SK-N-SH (cell line): ENCODE measurements at regions not wholly inside any gene's neighbourhood (a gene's known extent, or its start where the extent isn't known, plus 50 kb on each side); places are given as distances from the start of the nearest gene placed in this dataset.

Source experiments
- CTCF ChIA-PET: fragments of 300-600, 350-600 bp; formaldehyde crosslinking; extraction: SDS; loops from one replicate; lab custom pipeline; 2021; lab: Yijun Ruan, JAX
- POLR2A ChIA-PET: fragments of 350-600 bp; sonication (Branson Sonifier 250); formaldehyde crosslinking; extraction: SDS; loops from one replicate; lab custom pipeline; 2020; ENCODE audit warnings: antibody characterized with exemption, inconsistent platforms; lab: Yijun Ruan, JAX
- DNase-seq: peaks from one replicate; pipeline ENCODE4 v3.0.0; 2012
- H2AFZ ChIP-seq: fragments of 200-600 bp; sonication (generic); 2 replicates; pipeline ENCODE4 v1.8.1; 2016; ENCODE audit warnings: antibody characterized with exemption, mild to moderate bottlenecking, low read depth
- H3F3A ChIP-seq: fragments of 200-600 bp; sonication (generic); replicated peaks from 2 replicates; pipeline ENCODE3; 2016; ENCODE audit warnings: antibody characterized with exemption, mild to moderate bottlenecking; ENCODE audit not compliant: insufficient read depth
- H3K27ac ChIP-seq, 2 experiments: fragments of 200-500 bp in 1 of 2; fragments of 200-600 bp in 1 of 2; sonication (Bioruptor generic) in 1 of 2; sonication (generic), shearing (Covaris generic) in 1 of 2; 2 replicates each; pipeline versions ENCODE4 v1.5.1 to v1.6.1; 2014 to 2016; ENCODE audit warnings: low read depth in 2 of 2, inconsistent platforms in 1 of 2, low read length in 1 of 2, mild to moderate bottlenecking in 1 of 2, mixed read lengths in 1 of 2
- H3K27me3 ChIP-seq: fragments of 200-600 bp; sonication (generic), shearing (Covaris generic); 2 replicates; pipeline ENCODE4 v1.6.1; 2016; ENCODE audit warnings: mixed run types; ENCODE audit not compliant: insufficient read depth
- H3K36me3 ChIP-seq, 2 experiments: fragments of 200-500 bp in 1 of 2; fragments of 200-600 bp in 1 of 2; sonication (Bioruptor generic) in 1 of 2; sonication (generic) in 1 of 2; replicated peaks in 1 of 2; 2 replicates each; pipeline versions ENCODE3 to v1.5.1; 2014 to 2016; ENCODE audit warnings: low read length in 1 of 2, mild to moderate bottlenecking in 1 of 2; ENCODE audit not compliant: insufficient read depth in 2 of 2, control insufficient read depth in 1 of 2
- H3K4me1 ChIP-seq, 2 experiments: fragments of 200-500 bp in 1 of 2; fragments of 200-600 bp in 1 of 2; sonication (Bioruptor generic) in 1 of 2; sonication (generic), shearing (Covaris generic) in 1 of 2; 2 replicates each; pipeline versions ENCODE4 v1.5.1 to v1.6.1; 2014 to 2016; ENCODE audit warnings: low read depth in 1 of 2, low read length in 1 of 2, mixed run types in 1 of 2; ENCODE audit not compliant: insufficient read depth in 2 of 2, control insufficient read depth in 1 of 2
- H3K4me2 ChIP-seq: fragments of 200-600 bp; sonication (generic), shearing (Covaris generic); 2 replicates; pipeline ENCODE4 v1.6.1; 2017; ENCODE audit warnings: mixed run types
- H3K4me3 ChIP-seq, 2 experiments: fragments of 200-500 bp in 1 of 2; fragments of 200-600 bp in 1 of 2; sonication (Bioruptor generic) in 1 of 2; sonication (generic), shearing (Covaris generic) in 1 of 2; 2 replicates each; pipeline versions ENCODE4 v1.5.1 to v1.8.1; 2014 to 2016; ENCODE audit warnings: low read depth in 2 of 2, inconsistent platforms in 1 of 2, low read length in 1 of 2, mild to moderate bottlenecking in 1 of 2, mixed read lengths in 1 of 2, moderate library complexity in 1 of 2
- H3K79me2 ChIP-seq: fragments of 200-600 bp; sonication (generic); 2 replicates; pipeline ENCODE4 v1.8.1; 2017; ENCODE audit warnings: mild to moderate bottlenecking; ENCODE audit not compliant: insufficient read depth
- H3K9ac ChIP-seq: fragments of 200-600 bp; sonication (generic); 2 replicates; pipeline ENCODE4 v1.6.1; 2017; ENCODE audit warnings: mixed run types
- H3K9me2 ChIP-seq: fragments of 200-600 bp; sonication (generic); 2 replicates; pipeline ENCODE4 v1.6.1; 2017; ENCODE audit warnings: mixed run types
- H3K9me3 ChIP-seq: fragments of 200-600 bp; sonication (generic); 2 replicates; pipeline ENCODE4 v1.6.1; 2017; ENCODE audit warnings: mixed run types, mild to moderate bottlenecking, moderate library complexity
- H4K20me1 ChIP-seq: fragments of 200-600 bp; sonication (generic); 2 replicates; pipeline ENCODE4 v1.6.1; 2017; ENCODE audit warnings: mild to moderate bottlenecking, mixed run types; ENCODE audit not compliant: insufficient read depth
- ELF1 ChIP-seq: IDR thresholded peaks from 2 replicates; pipeline ENCODE4 v1.4.0; 2012
- EP300 ChIP-seq, 2 experiments: IDR thresholded peaks; 2 replicates each; pipeline versions ENCODE4 v1.4.0 to v1.6.1; 2012; ENCODE audit warnings: borderline replicate concordance in 1 of 2, low read depth in 1 of 2, low read length in 1 of 2
- EZH2phosphoT487 ChIP-seq: fragments of 200-600 bp; sonication (generic); IDR thresholded peaks from 2 replicates; pipeline ENCODE4 v1.6.1; 2017; ENCODE audit warnings: low read depth, mixed run types, mild to moderate bottlenecking, antibody characterized with exemption, moderate library complexity, borderline replicate concordance
- FOXJ3 ChIP-seq: sonication (generic); formaldehyde crosslinking; IDR thresholded peaks from 2 replicates; pipeline ENCODE4 v1.5.1; 2020; ENCODE audit warnings: mild to moderate bottlenecking, missing genetic modification reagents
- GABPA ChIP-seq: IDR thresholded peaks from 2 replicates; pipeline ENCODE4 v1.4.0; 2012; ENCODE audit warnings: low read depth, mild to moderate bottlenecking
- GATA2 ChIP-seq: sonication (generic); formaldehyde crosslinking; IDR thresholded peaks from 2 replicates; pipeline ENCODE4 v1.5.0; 2020; ENCODE audit warnings: mild to moderate bottlenecking, missing genetic modification reagents
- JUND ChIP-seq: IDR thresholded peaks from 2 replicates; pipeline ENCODE4 v1.4.0; 2012
- MEF2A ChIP-seq: IDR thresholded peaks from 2 replicates; pipeline ENCODE4 v1.4.0; 2012; ENCODE audit warnings: low read depth, borderline replicate concordance
- MXI1 ChIP-seq: IDR thresholded peaks from 2 replicates; pipeline ENCODE4 v1.6.1; 2012; ENCODE audit warnings: mild to moderate bottlenecking, low read depth, low read length, improper control_type of control experiment
- NRF1 ChIP-seq: IDR thresholded peaks from 2 replicates; pipeline ENCODE4 v1.6.1; 2012; ENCODE audit warnings: low read depth, mild to moderate bottlenecking, low read length
- RFX5 ChIP-seq: IDR thresholded peaks from 2 replicates; pipeline ENCODE4 v1.6.1; 2012; ENCODE audit warnings: mild to moderate bottlenecking, improper control_type of control experiment, low read length
- RXRA ChIP-seq: IDR thresholded peaks from 2 replicates; pipeline ENCODE4 v1.4.0; 2012; ENCODE audit warnings: low read depth, mild to moderate bottlenecking, borderline replicate concordance
- TAF1 ChIP-seq: IDR thresholded peaks from 2 replicates; pipeline ENCODE4 v1.6.1; 2012; ENCODE audit warnings: low read depth, mild to moderate bottlenecking, low read length, moderate library complexity, borderline replicate concordance
- WGBS: methylation state at CpG from one replicate; pipeline ENCODE4 v1.1.6; 2017; ENCODE audit warnings: low lambda C conversion rate; 5-methylcytosine and 5-hydroxymethylcytosine counted together
- TF ChIP-seq, protein P1 (sequence below): IDR thresholded peaks from 2 replicates; pipeline ENCODE4; 2012
- TF ChIP-seq, protein P2 (sequence below): fragments of 200-600 bp; sonication (generic); IDR thresholded peaks from 2 replicates; pipeline ENCODE4 v1.6.1; 2017; ENCODE audit warnings: antibody characterized with exemption, mild to moderate bottlenecking, moderate library complexity
- TF ChIP-seq, protein P3 (sequence below): fragments of 150-350 bp; IDR thresholded peaks from 2 replicates; pipeline ENCODE4 v1.6.1; 2017; ENCODE audit warnings: antibody characterized with exemption, low read length, low read depth, borderline replicate concordance
- TF ChIP-seq, protein P4 (sequence below): IDR thresholded peaks from 2 replicates; pipeline ENCODE4 v1.4.0; 2012; ENCODE audit warnings: low read depth, borderline replicate concordance
- TF ChIP-seq, protein P5 (sequence below): IDR thresholded peaks from 2 replicates; pipeline ENCODE4 v1.4.0; 2012; ENCODE audit warnings: low read depth

DNA sequence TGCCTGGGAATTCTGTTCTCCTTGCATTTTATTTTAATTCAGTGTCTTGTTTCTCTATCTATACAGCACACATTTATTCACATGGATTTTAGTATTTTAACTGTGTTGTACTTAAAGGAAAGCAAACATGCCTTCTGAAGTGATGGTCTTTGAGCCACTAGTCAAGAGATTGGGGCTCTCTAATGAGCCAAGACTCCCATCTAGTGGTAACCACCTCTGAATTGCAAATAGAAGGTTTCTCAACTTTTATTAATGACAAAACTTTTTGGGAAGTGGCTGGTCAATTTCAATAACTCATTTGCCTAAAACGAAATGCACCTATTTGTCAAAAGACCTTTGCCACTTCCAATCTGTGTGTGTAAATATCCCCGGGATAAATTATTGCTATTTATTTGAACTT, 199.6 kb downstream of the LTN1 start (continued):
- TF ChIP-seq NRF1 = no peak
- no peak for TF ChIP-seq MXI1
- no peak for TF ChIP-seq EP300 (IDR thresholded peaks at IDR 0.05; ENCODE audit: borderline replicate concordance in 1 of 2, low read depth in 1 of 2, low read length in 1 of 2)
- TF ChIP-seq, protein P1, sequence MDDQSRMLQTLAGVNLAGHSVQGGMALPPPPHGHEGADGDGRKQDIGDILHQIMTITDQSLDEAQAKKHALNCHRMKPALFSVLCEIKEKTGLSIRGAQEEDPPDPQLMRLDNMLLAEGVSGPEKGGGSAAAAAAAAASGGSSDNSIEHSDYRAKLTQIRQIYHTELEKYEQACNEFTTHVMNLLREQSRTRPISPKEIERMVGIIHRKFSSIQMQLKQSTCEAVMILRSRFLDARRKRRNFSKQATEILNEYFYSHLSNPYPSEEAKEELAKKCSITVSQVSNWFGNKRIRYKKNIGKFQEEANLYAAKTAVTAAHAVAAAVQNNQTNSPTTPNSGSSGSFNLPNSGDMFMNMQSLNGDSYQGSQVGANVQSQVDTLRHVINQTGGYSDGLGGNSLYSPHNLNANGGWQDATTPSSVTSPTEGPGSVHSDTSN = no peak
- TF ChIP-seq, protein P2, sequence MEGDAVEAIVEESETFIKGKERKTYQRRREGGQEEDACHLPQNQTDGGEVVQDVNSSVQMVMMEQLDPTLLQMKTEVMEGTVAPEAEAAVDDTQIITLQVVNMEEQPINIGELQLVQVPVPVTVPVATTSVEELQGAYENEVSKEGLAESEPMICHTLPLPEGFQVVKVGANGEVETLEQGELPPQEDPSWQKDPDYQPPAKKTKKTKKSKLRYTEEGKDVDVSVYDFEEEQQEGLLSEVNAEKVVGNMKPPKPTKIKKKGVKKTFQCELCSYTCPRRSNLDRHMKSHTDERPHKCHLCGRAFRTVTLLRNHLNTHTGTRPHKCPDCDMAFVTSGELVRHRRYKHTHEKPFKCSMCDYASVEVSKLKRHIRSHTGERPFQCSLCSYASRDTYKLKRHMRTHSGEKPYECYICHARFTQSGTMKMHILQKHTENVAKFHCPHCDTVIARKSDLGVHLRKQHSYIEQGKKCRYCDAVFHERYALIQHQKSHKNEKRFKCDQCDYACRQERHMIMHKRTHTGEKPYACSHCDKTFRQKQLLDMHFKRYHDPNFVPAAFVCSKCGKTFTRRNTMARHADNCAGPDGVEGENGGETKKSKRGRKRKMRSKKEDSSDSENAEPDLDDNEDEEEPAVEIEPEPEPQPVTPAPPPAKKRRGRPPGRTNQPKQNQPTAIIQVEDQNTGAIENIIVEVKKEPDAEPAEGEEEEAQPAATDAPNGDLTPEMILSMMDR = peak; percentile 54
- TF ChIP-seq, all 33 proteins: peak for 3

DNA sequence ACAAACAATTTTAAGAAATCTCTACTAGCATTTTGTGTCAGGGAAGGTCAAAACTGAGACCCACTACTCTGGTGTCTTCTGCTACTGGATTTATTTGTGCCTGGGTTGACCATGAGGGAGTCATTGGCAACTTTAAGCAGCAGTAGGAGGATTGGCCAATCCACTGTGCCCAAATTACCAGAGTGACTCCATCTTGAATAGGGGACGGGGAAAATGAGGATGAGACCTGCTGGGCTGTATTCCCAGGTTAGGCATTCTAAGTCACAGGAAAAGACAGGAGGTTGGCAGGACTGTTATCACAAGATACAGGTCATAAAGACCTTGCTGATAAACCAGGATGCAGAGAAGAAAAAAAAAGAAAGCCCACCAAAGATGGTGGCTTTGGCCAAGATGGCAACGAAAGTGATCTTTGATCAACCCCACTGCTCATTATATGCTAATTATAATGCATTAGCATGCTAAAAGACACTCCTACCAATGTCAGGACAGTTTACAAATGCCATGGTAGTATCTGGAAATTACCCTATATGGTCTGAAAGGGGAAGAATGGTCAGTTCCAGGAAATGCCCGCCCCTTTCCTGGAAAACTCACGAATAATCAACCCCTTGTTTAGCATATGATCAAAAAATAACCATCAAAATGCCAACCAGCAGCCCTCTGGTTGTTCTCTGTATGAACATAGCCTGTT, 200.9 kb downstream of the LTN1 start:
- no peak overlapping the region for H3K27ac ChIP-seq
- no peak overlapping the region for H3K9ac ChIP-seq
- no peaks in the 10 kb centered on the region for H3K27me3 ChIP-seq
- H3K4me1 ChIP-seq = peaks cover 0 to 6% of the 10 kb centered on the region in 2 experiments; a peak in 3 of 4 replicates
- H3K79me2 ChIP-seq = no peaks in the 10 kb centered on the region
- DNase-seq = no peak
- no peaks in the 10 kb centered on the region for H3F3A ChIP-seq
- H3K36me3 ChIP-seq = no peaks in the 10 kb centered on the region
- no peak overlapping the region for H3K4me3 ChIP-seq
- no peaks in the 10 kb centered on the region for H4K20me1 ChIP-seq
- H2AFZ ChIP-seq = no peak overlapping the region
- TF ChIP-seq FOXJ3 (no peak), ELF1 (no peak), JUND (no peak), GATA2 (CRISPR knock-in tag) (no peak), RFX5 (no peak), MXI1 (no peak), EZH2phosphoT487 (no peak), GABPA (no peak), RXRA (no peak), MEF2A (no peak), TAF1 (no peak)
- TF ChIP-seq, protein P3, sequence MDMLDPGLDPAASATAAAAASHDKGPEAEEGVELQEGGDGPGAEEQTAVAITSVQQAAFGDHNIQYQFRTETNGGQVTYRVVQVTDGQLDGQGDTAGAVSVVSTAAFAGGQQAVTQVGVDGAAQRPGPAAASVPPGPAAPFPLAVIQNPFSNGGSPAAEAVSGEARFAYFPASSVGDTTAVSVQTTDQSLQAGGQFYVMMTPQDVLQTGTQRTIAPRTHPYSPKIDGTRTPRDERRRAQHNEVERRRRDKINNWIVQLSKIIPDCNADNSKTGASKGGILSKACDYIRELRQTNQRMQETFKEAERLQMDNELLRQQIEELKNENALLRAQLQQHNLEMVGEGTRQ = no peak
- TF ChIP-seq, protein P4, sequence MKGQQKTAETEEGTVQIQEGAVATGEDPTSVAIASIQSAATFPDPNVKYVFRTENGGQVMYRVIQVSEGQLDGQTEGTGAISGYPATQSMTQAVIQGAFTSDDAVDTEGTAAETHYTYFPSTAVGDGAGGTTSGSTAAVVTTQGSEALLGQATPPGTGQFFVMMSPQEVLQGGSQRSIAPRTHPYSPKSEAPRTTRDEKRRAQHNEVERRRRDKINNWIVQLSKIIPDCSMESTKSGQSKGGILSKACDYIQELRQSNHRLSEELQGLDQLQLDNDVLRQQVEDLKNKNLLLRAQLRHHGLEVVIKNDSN = no peak
- TF ChIP-seq, protein P5, sequence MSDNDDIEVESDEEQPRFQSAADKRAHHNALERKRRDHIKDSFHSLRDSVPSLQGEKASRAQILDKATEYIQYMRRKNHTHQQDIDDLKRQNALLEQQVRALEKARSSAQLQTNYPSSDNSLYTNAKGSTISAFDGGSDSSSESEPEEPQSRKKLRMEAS = no peak
- no peaks in the 10 kb centered on the region for H3K9me3 ChIP-seq
- CTCF ChIA-PET = interaction anchor here (1.0 to 2.0 kb wide), 3 partner anchors 9 to 46 kb away, joined by 3 to 8 read pairs (median 5); no protein-coding TSS in a partner anchor
- WGBS = 87% methylated on average over 4 of the region's 4 CpGs
- POLR2A ChIA-PET = no interaction called here
- H3K9me2 ChIP-seq = no peaks in the 10 kb centered on the region
- no peak overlapping the region for H3K4me2 ChIP-seq
